Peyer's patch (tissue), 4 donors: ENCODE measurements at regions not wholly inside any gene's neighbourhood (a gene's known extent, or its start where the extent isn't known, plus 50 kb on each side); places are given as distances from the start of the nearest gene placed in this dataset.

Source experiments
- CTCF ChIP-seq, 6 experiments: fragments of 450-650 bp in 4 of 6; fragments of 200-600 bp in 2 of 6; sonication (generic) in 1 of 6; IDR thresholded peaks; one replicate each; pipeline ENCODE4 v1.5.1; 2017 to 2019; ENCODE audit warnings: antibody characterized with exemption in 6 of 6, mild to moderate bottlenecking in 3 of 6, moderate library complexity in 1 of 6
- POLR2A ChIP-seq, 2 donors: fragments of 450-650 bp; IDR thresholded peaks; one replicate each; pipeline ENCODE4 v1.5.1; 2017; ENCODE audit warnings: antibody characterized with exemption in 2 of 2, mild to moderate bottlenecking in 2 of 2, moderate library complexity in 2 of 2

GRCh38 chr11:91158891-91159537 lies 936.2 kb upstream of the CHORDC1 start:
- TF ChIP-seq CTCF (IDR thresholded peaks at IDR 0.05) (no peak), POLR2A (IDR thresholded peaks at IDR 0.05) (no peak)
